Hematopoietic multipotent progenitor cell treated with erythropoietin and hydrocortisone succinate and interleukin-3 and kit ligand, for 15 days (in vitro differentiated cells): ENCODE measurements at regions not wholly inside any gene's neighbourhood (a gene's known extent, or its start where the extent isn't known, plus 50 kb on each side); places are given as distances from the start of the nearest gene placed in this dataset.

Experiments
- DNase-seq: peaks from one replicate; pipeline ENCODE4 v3.0.0-alpha.2; 2015; ENCODE audit warnings: low spot score

DNA sequence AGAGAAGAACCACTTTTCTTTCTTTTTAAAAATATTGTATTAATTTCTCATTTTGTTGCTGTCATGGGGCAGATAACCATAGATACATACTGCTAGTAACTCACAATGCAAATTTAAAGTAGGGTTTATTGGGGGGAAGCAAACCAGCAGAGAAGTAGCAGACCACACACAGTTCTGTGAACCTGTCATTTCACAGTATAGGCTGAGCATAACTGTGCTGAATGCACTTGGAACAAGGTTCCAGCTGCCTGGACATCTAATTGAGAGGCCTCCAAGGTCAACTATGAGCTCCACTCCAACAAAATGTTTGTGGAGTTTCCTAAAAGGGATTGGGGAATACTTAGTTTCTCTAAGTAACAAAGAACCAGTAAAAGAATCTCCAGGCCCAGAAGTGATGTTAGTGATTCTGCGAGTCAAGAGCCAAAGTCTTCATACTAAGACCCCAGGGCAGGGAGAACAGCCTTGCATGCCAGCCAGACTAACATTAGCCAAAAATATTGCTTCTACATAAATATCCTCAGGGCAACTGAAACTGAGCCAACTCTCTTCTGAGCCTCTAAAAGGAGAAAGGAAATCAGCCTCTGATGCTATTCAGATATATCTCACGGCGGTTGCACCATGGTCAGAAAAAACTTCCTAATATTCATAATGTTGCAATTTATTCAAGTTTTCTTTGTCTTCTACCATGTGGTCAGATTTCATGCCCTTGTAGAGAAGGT, 856.4 kb upstream of the ALCAM start:
- no peak for DNase-seq

DNA sequence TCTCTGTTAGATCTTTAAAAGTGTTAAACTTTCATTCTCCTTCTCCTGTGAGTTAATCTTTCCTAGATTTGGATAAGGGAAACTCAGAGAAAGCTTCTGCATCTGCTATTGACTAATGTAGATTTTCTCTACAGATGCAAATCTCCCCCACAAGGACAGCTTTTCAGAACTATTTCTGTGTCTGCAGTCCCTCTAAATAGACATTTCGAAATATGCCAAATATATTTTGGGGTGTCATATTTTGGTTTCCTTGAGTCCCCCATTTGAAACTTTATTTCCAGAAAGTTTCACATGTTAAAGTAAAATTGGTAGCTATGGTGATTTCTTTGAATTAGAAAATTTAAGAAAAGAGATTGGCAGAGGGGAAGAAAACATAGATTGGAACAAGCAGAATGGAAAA, 852.3 kb upstream of the ALCAM start:
- DNase-seq, result no peak

DNA sequence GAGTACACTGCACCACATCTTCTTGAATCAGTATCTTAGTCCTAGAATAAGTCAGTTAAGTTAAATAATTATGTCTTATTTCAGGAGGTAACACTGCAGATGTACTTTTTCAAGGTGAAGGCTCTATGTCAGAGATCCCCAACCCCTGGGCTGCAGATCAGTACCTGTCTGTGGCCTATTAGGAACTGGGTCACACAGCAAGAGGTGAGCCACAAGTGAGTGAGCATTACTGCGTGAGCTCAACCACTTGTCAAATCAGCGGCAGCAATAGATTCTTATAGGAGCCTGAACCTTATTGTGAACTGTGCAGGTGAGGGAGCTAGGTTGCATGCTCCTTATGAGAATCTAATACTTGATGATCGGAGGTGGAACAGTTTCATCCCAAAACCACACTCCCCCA, 851.9 kb upstream of the ALCAM start:
- DNase-seq, result no peak

DNA sequence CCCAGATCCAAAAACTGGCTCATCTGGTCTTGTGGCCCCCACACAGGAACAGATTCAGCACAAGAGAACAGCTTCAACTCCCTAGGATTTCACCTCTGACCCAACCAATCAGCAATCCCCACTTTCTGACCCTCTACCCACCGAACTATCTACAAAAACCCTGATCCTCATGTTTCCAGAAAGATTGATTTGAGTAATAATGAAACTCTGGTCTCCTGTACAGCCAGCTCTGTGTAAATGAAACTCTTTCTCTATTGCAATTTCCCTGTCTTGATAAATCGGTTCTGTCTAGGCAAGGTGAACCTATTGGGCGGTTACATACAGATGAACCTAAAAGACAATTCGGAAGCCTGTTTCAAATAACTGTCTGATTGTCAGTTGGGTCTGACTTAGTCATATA, 847.6 kb upstream of the ALCAM start:
- no peak for DNase-seq

DNA sequence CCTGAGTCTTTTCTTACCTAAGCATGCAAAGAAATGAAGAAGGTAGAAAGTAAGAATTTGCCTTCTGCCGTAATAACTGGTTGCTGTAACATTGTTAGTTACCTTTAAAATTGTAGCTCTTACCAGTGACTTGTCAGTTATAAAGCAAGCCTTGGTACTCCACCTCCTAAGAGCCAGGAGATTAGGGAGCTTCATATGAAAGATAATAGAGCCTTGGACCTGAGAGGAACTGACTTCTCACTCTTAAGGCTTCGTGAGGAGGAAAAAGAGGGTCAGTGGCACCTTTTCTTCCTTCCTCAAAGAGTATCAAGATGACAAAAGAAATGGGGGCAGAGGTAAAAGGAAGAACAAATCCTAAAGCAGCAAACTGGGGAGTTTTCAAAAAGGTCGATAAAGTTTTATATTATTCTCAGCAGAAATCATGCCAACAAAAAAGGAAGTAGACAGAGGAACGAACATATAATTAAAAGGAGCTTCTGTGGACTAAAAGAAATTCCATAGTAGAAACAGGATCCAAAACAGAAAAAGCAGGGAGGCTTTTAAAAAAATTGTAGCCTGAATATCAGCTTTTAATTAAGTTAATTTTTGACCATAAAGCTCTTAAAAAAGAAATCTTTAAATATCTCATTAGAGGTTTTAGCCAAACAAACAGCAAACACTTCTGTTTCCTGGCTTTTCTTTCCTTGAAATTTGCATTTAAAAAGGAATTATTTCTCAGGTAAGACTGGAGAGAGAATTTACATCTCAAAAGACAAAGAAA, 847.1 kb upstream of the ALCAM start:
- no peak for DNase-seq

DNA sequence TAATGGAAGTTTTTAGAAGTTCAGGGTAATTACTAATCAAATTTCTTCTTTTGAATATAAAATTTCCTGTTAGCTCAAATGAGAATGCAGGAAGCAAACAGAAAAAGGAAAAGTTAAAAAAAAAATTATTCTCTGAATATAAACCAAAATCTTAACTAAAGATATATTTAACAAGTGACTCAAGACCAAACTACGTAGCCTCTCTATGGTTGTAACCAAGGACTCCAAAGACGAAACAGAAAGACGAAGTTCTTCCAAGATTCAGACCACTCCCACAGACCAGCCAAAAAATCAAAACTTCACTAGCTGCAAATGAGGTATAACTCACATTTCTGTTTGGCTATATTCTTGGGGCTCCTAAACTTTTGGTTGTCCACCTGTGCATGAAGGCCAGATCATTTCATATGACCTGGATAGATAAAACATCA, 846.5 kb upstream of the ALCAM start:
- DNase-seq, result no peak

DNA sequence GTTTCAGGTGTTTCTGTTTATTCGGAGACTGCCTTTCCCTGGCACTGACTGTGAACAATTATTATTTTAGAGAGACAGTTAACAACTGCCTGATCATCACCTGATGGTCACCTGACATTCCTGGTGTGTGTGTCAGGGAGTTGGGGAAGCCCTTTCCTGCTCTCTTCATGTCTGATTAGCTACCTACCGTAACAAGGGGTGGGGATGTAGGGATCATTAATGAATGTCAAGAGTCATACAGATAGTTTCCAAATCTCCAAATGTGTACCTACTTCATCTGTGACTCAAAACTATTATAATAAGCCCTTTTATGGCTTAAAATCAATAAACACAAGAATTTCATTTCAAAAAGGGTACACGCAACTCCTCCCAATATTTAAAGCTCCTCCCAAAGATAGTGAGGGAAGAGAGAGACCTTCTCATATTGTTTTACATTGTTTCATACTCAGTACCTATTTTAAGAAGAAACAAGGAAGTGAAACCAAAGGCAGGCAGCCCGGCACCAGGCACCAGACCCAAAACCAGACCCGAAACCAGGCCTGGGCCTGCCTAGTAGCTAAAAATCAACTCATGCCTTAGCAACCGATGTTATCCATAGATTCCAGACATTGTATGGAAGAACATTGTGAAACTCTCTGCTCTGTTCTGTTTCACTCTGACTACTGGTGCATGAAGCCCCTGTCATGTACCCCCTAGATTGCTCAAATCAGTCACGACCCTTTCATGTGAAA, 844.9 kb upstream of the ALCAM start:
- DNase-seq, result no peak

DNA sequence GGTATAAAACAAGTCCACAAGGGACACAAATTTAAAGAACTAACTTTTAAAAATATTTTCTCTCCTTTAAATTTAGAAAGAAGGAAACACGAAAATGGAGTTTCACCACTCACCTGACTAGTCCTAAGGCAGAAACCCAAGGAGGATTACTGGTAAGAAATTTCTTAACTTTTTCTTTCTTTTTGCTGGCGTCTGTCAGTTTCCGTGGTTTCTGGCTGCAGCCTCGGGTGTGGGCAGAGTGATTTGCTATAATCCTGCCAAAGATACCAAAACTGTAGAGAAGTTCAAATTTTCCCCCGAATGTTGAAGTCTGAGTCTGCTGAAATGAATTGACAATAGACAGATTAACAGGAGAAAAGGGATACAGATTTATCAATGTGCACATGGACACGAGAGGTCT, 843.6 kb upstream of the ALCAM start:
- DNase-seq, result no peak

DNA sequence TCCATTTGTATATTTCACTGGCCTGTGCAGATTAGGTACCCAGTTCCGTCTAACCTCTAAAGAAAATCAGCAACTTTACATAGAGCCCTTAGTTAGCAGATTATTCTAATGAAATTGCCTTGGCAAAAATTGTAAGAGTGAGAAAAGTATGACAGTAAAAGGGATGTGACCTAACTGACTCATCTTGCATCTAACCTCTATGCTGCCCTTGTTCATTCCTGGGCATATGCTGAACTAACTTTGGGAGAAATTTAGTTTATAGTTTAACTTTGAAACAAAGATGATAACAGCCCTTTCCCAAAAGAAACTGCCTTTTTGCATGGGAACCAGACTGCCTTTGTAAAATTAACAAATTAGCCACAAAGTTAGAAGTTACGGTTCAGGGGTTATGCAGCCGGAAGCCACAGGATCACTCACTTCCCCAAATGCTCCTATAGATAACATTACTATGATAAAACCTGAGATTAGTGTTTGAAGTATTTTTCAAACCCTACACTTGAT, 839.8 kb upstream of the ALCAM start:
- DNase-seq, result no peak

DNA sequence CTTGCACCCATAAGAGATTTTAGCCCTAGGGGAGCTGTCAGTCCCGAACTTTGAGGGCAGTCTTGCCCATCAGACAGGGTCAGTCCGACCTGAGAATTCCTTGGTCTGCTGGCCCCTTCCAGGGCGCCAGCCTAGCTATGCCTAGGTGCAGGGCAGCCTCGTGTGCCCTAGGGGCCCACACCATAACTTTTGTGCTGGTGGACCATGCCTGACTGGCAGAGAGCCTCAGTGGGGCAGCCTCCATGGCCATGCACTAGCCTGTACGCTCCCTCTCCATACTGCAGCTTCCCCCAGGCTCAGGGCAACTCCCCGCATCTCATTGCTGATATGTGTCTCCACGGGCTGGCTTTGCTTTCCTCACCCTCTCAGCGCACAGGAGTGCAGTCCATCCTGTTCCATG, 835.8 kb upstream of the ALCAM start:
- no peak for DNase-seq

DNA sequence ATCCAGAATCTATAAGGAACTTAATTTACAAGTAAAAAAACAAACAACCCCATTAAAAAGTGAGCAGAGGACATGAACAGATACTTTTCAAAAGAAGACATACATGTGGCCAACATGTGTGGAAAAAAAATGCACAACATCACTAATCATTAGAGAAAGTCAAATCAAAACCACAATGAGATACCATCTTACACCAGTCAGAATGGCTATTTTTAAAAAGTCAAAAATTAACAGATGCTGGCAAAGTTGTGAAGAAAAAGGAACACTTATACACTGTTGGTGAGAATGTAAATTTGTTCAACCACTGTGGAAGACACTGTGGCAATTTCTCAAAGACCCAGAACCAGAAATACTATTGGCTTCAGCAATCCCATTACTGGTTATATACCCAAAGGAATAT, 830.0 kb upstream of the ALCAM start:
- no peak for DNase-seq

DNA sequence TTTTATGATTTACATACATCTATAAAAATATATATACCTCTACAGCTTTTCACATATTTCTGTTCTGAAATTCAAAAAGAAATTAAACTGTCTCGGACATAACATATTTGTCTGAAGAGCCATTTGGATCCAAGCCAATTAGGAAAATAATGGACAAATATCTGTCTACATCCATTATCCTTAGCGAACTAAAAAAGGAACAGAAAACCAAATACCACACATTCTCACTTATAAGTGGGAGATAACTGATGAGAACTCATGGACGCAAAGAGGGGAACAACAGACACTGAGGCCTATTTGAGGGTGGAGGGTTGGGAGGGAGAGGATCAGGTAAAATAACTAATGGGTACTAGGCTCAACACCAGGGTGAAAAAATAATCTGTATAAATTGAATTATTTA, 829.4 kb upstream of the ALCAM start:
- no peak for DNase-seq

DNA sequence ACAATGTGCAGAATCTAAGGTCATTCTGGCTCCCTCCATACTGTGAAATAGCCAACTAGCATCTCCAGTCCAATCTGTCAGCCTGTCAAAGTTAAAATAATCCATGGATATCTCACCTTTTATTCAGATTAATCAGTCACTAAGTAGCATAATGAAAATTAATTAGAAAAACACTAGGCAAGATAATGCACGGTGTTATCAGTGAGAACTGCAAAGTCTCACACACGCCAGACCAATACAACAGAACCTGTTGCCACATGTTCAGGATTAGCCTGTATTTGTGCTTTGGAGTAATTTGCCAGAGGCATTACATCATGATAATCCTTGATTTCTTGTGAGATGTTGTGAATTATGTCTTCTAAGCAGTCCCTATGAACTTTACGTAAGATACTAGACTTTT, 820.4 kb upstream of the ALCAM start:
- DNase-seq, result no peak

DNA sequence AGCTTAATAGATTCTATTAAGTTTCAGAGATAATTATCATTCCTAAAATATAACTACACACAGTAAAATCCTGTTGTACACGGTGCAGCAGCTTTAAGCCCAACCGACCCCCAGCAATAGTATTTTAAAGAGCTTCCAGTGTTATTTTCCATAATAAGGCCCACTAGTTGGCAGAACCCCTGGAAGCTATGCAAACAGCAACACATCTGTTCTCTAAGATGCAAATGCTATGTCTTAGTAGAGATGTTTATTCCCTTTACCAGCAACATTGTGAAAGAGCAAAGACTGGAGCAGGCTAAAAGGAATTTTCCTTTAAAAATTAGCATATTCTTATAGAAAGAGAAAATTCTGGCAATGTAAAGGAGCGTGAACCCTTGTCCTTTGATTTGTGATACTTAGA, 819.7 kb upstream of the ALCAM start:
- no peak for DNase-seq

DNA sequence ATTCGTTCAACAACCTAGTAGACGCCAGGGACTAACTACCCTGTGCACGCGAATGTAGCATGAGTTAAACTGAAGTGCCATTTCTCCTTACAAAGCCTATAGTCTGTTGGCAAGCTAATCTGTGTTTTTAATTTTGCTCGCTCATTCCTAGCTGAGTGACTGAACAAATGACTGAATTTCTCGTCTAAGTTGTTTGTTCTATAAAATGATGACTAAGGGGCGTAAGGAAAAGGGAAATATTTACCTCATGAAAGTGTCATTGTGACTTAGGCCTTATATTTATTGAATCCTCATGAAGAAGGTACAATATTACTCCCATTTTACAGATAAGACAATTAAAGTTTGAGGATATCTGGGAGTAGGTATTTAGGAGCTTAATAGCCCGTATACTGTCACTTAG, 818.3 kb upstream of the ALCAM start:
- no peak for DNase-seq

DNA sequence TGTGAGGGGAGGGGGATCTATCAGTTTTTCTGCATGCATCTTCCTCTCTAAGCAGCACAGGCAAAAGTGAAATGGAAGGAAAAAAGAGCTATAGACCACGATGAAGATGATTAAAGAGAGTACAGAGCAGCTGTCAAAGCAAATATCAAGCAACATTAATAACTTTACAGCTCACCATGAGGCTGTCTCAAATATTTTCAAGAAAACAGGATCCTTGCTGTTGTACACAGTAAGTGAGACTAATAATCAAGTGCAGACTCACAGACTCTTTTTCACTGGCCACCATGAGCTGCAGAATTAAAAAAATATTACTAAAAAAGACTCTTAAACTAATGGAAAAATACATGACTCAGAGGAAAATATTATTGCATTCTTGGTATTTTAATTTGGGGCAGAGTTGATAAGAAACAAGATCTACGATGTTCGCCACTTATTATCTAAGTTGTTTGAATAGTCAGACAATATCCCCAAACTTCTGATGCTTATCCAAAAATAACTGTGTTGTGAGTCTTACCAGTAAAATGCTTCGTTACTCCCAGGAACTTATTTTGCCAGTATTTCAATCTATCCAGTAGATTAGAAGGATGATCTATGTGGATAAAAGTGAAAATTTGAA, 817.5 kb upstream of the ALCAM start:
- DNase-seq, result no peak

DNA sequence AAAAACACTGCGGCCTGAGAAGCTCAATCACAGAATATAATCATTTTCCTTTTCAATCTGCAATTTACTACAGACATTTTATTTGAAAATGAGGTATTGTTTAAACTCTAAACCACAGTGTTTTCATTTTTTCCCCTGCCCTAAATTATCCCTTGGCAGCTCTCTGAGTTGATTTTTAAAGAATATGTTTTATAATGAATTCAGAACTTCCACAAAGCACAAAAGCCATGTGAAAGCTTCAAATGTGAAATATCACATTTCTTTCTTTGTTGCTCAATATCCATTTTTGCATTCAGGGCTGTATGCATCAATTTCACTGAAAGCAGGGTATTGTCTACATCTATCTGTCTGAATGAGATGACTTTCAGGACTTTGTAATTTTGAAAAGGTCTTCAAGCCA, 813.6 kb upstream of the ALCAM start:
- no peak for DNase-seq

DNA sequence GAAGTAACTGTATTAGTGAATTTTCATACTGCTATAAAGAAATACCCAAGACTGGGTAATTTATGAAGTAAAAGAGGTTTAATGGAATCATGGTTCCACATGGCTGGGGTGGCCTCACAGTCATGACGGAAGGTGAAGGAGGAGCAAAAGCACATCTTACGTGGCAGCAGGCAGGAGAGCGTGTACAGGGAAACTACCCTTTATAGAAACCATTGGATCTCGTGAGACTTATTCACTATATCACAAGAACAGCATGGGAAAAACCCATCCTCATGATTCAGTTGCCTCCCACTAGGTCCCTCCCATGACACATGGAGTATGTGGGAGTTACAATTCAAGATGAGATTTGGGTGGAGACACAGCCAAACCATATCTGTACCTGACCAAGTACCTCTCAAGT, 812.3 kb upstream of the ALCAM start:
- no peak for DNase-seq

DNA sequence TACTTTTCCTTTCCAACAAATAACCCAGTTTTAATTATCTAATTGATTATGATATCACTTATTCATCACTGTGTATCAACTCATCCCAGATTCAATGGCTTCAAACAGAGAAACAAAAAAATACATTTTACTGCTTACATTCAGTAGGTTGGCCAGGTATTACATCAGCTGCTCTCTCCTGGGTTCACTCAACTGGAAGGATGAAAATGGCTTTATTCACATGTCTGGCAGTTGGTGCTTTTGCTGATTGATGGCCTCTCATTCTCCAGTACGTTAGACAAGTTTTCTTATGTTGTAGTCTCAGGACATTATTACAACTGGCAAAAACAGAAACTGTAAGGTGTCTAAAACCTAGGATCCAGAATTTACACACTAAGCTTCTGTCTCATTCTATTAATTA, 811.0 kb upstream of the ALCAM start:
- no peak for DNase-seq

DNA sequence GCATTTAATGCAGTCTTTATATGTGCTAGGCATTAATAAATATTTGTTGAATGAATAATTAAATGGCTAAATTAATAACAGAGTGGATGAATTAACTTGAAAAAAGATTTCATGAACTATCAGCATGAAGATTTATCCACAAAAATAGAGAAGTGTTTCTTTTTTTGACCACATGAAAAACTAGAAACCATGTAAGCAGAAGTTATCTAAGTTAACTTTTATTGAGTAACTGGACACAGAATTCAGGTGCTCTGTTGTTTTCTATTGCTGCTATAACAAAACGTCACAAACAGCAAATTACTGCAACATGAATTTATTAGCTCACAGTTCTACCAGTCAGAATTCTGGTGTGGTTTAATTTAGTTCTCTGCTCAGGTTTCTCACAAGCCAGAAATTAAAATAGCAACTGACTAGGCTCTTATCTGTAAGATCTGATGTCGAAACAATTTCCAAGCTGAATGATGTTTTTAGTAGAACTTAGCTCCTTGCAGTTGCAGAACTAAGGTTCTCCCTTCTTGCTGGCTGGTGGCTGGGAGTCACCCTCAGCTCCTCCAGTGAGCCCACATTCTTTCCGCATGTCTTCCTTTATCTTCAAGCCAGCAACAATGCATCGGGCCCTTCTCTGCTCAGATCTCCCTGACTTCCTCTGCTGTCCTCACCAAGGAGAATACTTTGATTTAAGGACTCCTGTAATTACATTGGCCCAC, 810.2 kb upstream of the ALCAM start:
- no peak for DNase-seq

DNA sequence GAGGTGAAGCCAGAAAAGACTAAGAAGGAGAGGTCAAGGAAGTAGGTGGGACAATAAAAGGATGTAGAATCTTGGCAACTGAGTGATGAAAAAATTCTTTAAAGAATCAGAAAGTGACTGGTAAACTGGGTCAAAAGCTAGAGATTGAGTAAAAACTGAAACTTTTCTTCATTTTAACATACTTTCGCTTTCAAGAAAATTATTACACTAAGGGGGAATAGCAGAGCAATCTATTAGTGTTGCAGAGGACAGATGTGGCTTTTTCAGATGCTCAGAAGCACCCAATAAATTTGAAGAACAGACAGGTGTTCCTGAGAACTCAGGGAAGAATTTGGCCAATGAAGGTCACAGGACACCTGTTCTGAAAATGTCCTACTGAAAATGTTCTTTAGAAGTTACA, 805.4 kb upstream of the ALCAM start:
- DNase-seq, result no peak

DNA sequence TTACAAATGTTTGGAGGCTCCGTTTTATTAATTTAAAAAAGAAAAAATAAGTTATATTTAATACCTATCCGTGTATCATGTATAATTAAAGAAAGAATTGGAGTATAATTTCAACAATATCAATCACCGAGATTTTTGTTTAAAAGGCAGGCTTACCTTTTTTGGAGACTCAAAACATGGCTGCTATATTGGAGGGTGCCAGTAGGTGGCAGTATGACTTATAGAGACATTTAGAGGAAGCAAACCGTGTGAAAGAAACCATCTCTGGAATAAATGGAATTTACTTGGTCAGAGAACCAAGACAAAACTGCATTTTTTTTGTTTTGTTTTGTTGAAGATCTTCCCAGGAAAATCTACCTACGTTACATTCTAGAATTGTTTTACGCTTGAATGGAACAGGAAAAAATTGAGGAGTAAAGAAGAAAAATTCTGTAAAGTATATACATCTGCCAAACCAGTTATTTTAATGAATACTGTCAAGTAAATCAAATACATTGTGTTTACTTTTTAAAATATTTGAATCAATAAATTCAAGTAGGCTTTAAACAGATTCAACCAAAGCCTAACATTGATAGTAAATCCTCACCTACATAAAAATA, 802.6 kb upstream of the ALCAM start:
- DNase-seq, result peak; percentile 32
